AG10803 (cell line): ENCODE measurements at regions not wholly inside any gene's neighbourhood (a gene's known extent, or its start where the extent isn't known, plus 50 kb on each side); places are given as distances from the start of the nearest gene placed in this dataset.

Experiments
- DNase-seq: peaks from one replicate; pipeline ENCODE4 v3.0.0; 2010; ENCODE audit warnings: low read depth
- H3K4me3 ChIP-seq: 2 replicates; pipeline ENCODE4 v1.5.1; 2011; ENCODE audit warnings: mild to moderate bottlenecking, low read length, control low read depth
- CTCF ChIP-seq: conservative IDR thresholded peaks from 2 replicates; pipeline ENCODE4 v1.5.1; 2011; ENCODE audit warnings: mild to moderate bottlenecking, low read length, control low read depth, inconsistent platforms

GRCh38 chr13:99834246-99834645 lies 137.3 kb downstream of the ZIC5 start:
- TF ChIP-seq CTCF = no peak
- H3K4me3 ChIP-seq = no peak overlapping the region
- no peak for DNase-seq

GRCh38 chr13:99832347-99832746 lies 139.2 kb downstream of the ZIC5 start:
- no peak for DNase-seq
- no peak overlapping the region for H3K4me3 ChIP-seq
- TF ChIP-seq CTCF = no peak

GRCh38 chr13:99830931-99831330 lies 140.6 kb downstream of the ZIC5 start:
- DNase-seq = no peak
- H3K4me3 ChIP-seq = no peak overlapping the region
- no peak for TF ChIP-seq CTCF

GRCh38 chr13:99829593-99830239 lies 141.9 kb downstream of the ZIC5 start:
- DNase-seq = no peak
- no peak for TF ChIP-seq CTCF
- H3K4me3 ChIP-seq = no peak overlapping the region

GRCh38 chr13:99829161-99829560 lies 142.4 kb downstream of the ZIC5 start:
- H3K4me3 ChIP-seq = no peak overlapping the region
- no peak for TF ChIP-seq CTCF
- DNase-seq = no peak

- no peak for TF ChIP-seq CTCF
- DNase-seq = no peak
- H3K4me3 ChIP-seq = no peak overlapping the region
Observed at GRCh38 chr13:99828735-99829134, 142.8 kb downstream of the ZIC5 start.

- H3K4me3 ChIP-seq = no peak overlapping the region
- TF ChIP-seq CTCF = no peak
- no peak for DNase-seq
Observed at GRCh38 chr13:99828123-99828522, 143.4 kb downstream of the ZIC5 start.
